Neural cell (in vitro differentiated cells): ENCODE measurements at regions not wholly inside any gene's neighbourhood (a gene's known extent, or its start where the extent isn't known, plus 50 kb on each side); places are given as distances from the start of the nearest gene placed in this dataset.

Experiments used
- H2AFZ ChIP-seq: fragments of 200-600, 300-800 bp; sonication (generic), shearing (Covaris generic); 2 replicates; pipeline ENCODE4 v1.6.0; 2014; ENCODE audit warnings: low read depth, mild to moderate bottlenecking, antibody characterized with exemption, low read length, moderate library complexity
- H3F3A ChIP-seq: fragments of 200-600 bp; shearing (Covaris generic); 2 replicates; pipeline ENCODE4 v1.6.1; 2016; ENCODE audit warnings: mild to moderate bottlenecking, moderate library complexity, mixed read lengths, antibody characterized with exemption, low read length; ENCODE audit not compliant: insufficient read depth, poor library complexity, severe bottlenecking
- H3K27ac ChIP-seq: fragments of 200-600, 300-800 bp; sonication (generic), shearing (Covaris generic); 2 replicates; pipeline ENCODE4 v1.5.1; 2014; ENCODE audit warnings: mild to moderate bottlenecking, low read length, moderate library complexity
- H3K27me3 ChIP-seq: fragments of 300-800, 200-600 bp; sonication (generic), shearing (Covaris generic); 2 replicates; pipeline ENCODE4 v1.6.0; 2014; ENCODE audit warnings: mild to moderate bottlenecking, low read depth, low read length, moderate library complexity; ENCODE audit not compliant: insufficient read depth
- H3K36me3 ChIP-seq: fragments of 300-800, 200-600 bp; sonication (generic), shearing (Covaris generic); 2 replicates; pipeline ENCODE4 v1.5.1; 2014; ENCODE audit warnings: mild to moderate bottlenecking, antibody characterized with exemption, low read length, moderate library complexity; ENCODE audit not compliant: insufficient read depth
- H3K4me2 ChIP-seq: fragments of 300-800, 200-600 bp; sonication (generic), shearing (Covaris generic); 2 replicates; pipeline ENCODE4 v1.6.0; 2014; ENCODE audit warnings: mild to moderate bottlenecking, low read length
- H3K4me3 ChIP-seq: fragments of 300-800, 200-600 bp; sonication (generic), shearing (Covaris generic); 2 replicates; pipeline ENCODE4 v1.5.1; 2014; ENCODE audit warnings: mild to moderate bottlenecking, low read length, moderate library complexity
- H3K79me2 ChIP-seq: fragments of 200-600 bp; shearing (Covaris generic); replicated peaks from 2 replicates; pipeline ENCODE4 v1.6.0; 2014; ENCODE audit warnings: mild to moderate bottlenecking, low read length, moderate library complexity; ENCODE audit not compliant: insufficient read depth
- H3K9ac ChIP-seq: fragments of 300-800, 200-600 bp; sonication (generic), shearing (Covaris generic); 2 replicates; pipeline ENCODE4 v1.6.1; 2016; ENCODE audit warnings: mild to moderate bottlenecking, low read length, mixed read lengths
- H3K9me2 ChIP-seq: fragments of 200-600 bp; shearing (Covaris generic); 2 replicates; pipeline ENCODE4 v1.6.1; 2016; ENCODE audit warnings: mild to moderate bottlenecking, low read length, mixed read lengths; ENCODE audit not compliant: insufficient read depth
- H3K9me3 ChIP-seq: fragments of 200-600, 300-800 bp; sonication (generic), shearing (Covaris generic); 2 replicates; pipeline ENCODE4 v1.6.1; 2016; ENCODE audit warnings: mild to moderate bottlenecking, mixed run types, low read length, moderate library complexity, mixed read lengths
- H4K20me1 ChIP-seq: fragments of 200-600 bp; shearing (Covaris generic); 2 replicates; pipeline ENCODE4 v1.6.1; 2016; ENCODE audit warnings: mild to moderate bottlenecking, mixed run types; ENCODE audit not compliant: insufficient read depth
- CTCF ChIP-seq: fragments of 450-650 bp; IDR thresholded peaks from 2 replicates; pipeline ENCODE4 v1.5.1; 2014; ENCODE audit warnings: antibody characterized with exemption, mild to moderate bottlenecking, moderate library complexity; ENCODE audit not compliant: poor library complexity, severe bottlenecking
- EP300 ChIP-seq: fragments of 450-650 bp; conservative IDR thresholded peaks from 2 replicates; pipeline ENCODE4 v1.6.1; 2014; ENCODE audit warnings: antibody characterized with exemption, mild to moderate bottlenecking, moderate library complexity; ENCODE audit not compliant: poor library complexity, severe bottlenecking
- EZH2 ChIP-seq: fragments of 200-600, 300-800 bp; shearing (Covaris generic), sonication (generic); IDR thresholded peaks from 2 replicates; pipeline ENCODE4 v1.6.1; 2014; ENCODE audit warnings: antibody characterized with exemption, low read length, borderline replicate concordance, mild to moderate bottlenecking; ENCODE audit not compliant: insufficient read depth, poor library complexity, severe bottlenecking
- MXI1 ChIP-seq: fragments of 450-650 bp; conservative IDR thresholded peaks from 2 replicates; pipeline ENCODE4 v1.6.1; 2014; ENCODE audit warnings: antibody characterized with exemption, mild to moderate bottlenecking; ENCODE audit not compliant: poor library complexity, severe bottlenecking
- POLR2AphosphoS5 ChIP-seq: IDR thresholded peaks from 2 replicates; pipeline ENCODE4 v1.6.1; 2012
- RAD21 ChIP-seq: fragments of 450-650 bp; conservative IDR thresholded peaks from 2 replicates; pipeline ENCODE4 v1.6.1; 2014; ENCODE audit warnings: antibody characterized with exemption, mild to moderate bottlenecking, moderate library complexity
- REST ChIP-seq: IDR thresholded peaks from 2 replicates; pipeline ENCODE4 v1.6.1; 2012; ENCODE audit warnings: borderline replicate concordance
- SMC3 ChIP-seq: fragments of 450-650 bp; conservative IDR thresholded peaks from 2 replicates; pipeline ENCODE4 v1.6.1; 2014; ENCODE audit warnings: antibody characterized with exemption, mild to moderate bottlenecking, moderate library complexity; ENCODE audit not compliant: poor library complexity
- TAF1 ChIP-seq: IDR thresholded peaks from 2 replicates; pipeline ENCODE4 v1.6.1; 2012; ENCODE audit warnings: low read depth

DNA sequence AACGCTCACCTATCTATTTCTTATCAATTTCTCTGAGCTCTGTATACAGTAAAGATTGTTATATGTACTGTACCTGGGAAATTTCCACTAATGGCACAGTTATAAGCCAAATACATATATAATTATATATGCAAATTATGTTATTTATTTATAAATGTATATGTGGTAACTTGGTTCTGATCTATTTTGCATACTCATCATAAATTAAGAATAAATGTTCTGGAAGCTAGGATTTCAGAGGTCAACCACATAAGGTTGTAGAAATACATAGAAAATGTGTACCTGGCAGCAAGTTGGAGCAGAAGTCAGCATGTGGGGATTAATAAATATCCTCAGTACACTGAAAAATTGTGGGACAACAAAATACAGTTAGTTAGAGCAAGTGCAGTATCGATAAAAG lies 353.7 kb upstream of the ZNF521 start:
- no peak overlapping the region for H3K4me2 ChIP-seq
- H3K27ac ChIP-seq, result no peak overlapping the region
- H3K9me2 ChIP-seq, result no peaks in the 10 kb centered on the region
- H3K79me2 ChIP-seq, result no peaks in the 10 kb centered on the region
- peaks cover 3% of the 10 kb centered on the region for H3K27me3 ChIP-seq
- H3K36me3 ChIP-seq, result no peaks in the 10 kb centered on the region
- no peaks in the 10 kb centered on the region for H4K20me1 ChIP-seq
- no peak overlapping the region for H2AFZ ChIP-seq
- H3K9ac ChIP-seq, result no peak overlapping the region
- TF ChIP-seq SMC3 (no peak), EZH2 (no peak), CTCF (no peak)
- H3K9me3 ChIP-seq, result no peaks in the 10 kb centered on the region
- H3F3A ChIP-seq, result no peaks in the 10 kb centered on the region
- H3K4me3 ChIP-seq, result no peak overlapping the region

GRCh38 chr18:25704494-25704893 lies 352.5 kb upstream of the ZNF521 start:
- no peaks in the 10 kb centered on the region for H3K36me3 ChIP-seq
- H3F3A ChIP-seq, result no peaks in the 10 kb centered on the region
- TF ChIP-seq SMC3, result no peak
- no peak for TF ChIP-seq TAF1
- no peak for TF ChIP-seq CTCF
- TF ChIP-seq EP300, result no peak
- TF ChIP-seq REST, result no peak
- no peak for TF ChIP-seq RAD21
- no peak for TF ChIP-seq EZH2
- TF ChIP-seq MXI1, result no peak
- TF ChIP-seq POLR2AphosphoS5, result no peak
- no peak overlapping the region for H3K27ac ChIP-seq
- no peaks in the 10 kb centered on the region for H3K9me2 ChIP-seq
- H2AFZ ChIP-seq, result no peak overlapping the region
- H3K4me2 ChIP-seq, result no peak overlapping the region
- no peaks in the 10 kb centered on the region for H3K79me2 ChIP-seq
- no peaks in the 10 kb centered on the region for H3K9me3 ChIP-seq
- H3K4me3 ChIP-seq, result no peak overlapping the region
- H3K27me3 ChIP-seq, result peaks cover 3% of the 10 kb centered on the region
- H4K20me1 ChIP-seq, result no peaks in the 10 kb centered on the region
- no peak overlapping the region for H3K9ac ChIP-seq
